ENCODE measurements at regions not wholly inside any gene's neighbourhood (a gene's known extent, or its start where the extent isn't known, plus 50 kb on each side); places are given as distances from the start of the nearest gene placed in this dataset.
A peak's percentile ranks its signal among the peaks of the same experiment; 100 is the strongest.

GRCh38 chr3:181823716-181824115 is 112.0 kb downstream of the SOX2 start:
- Histone ChIP-seq H3K4me3 (ENCODE audit: severe bottlenecking) (no peak overlapping the region), H3K27me3 (ENCODE audit: insufficient read depth, poor library complexity, severe bottlenecking) (no peaks in the 10 kb centered on the region), H3K36me3 (ENCODE audit: low read depth) (no peaks in the 10 kb centered on the region), H3K9me3 (ENCODE audit: severe bottlenecking) (no peaks in the 10 kb centered on the region), H3K4me1 (ENCODE audit: insufficient read depth, poor library complexity, severe bottlenecking) (no peaks in the 10 kb centered on the region), H3K27ac (ENCODE audit: poor library complexity, severe bottlenecking) (no peak overlapping the region)
- no peak for TF ChIP-seq CTCF (IDR thresholded peaks at IDR 0.05; ENCODE audit: poor library complexity, severe bottlenecking)
- ATAC-seq (ENCODE audit: low read depth): no peak
- no peak for DNase-seq (ENCODE audit: low spot score)

- H3K36me3 ChIP-seq (ENCODE audit: low read depth): no peaks in the 10 kb centered on the region
- no peak for DNase-seq (ENCODE audit: low spot score)
- ATAC-seq (ENCODE audit: low read depth): no peak
- H3K27me3 ChIP-seq (ENCODE audit: insufficient read depth, poor library complexity, severe bottlenecking): no peaks in the 10 kb centered on the region
- H3K27ac ChIP-seq (ENCODE audit: poor library complexity, severe bottlenecking): no peak overlapping the region
- no peaks in the 10 kb centered on the region for H3K4me1 ChIP-seq (ENCODE audit: insufficient read depth, poor library complexity, severe bottlenecking)
- H3K9me3 ChIP-seq (ENCODE audit: severe bottlenecking): no peaks in the 10 kb centered on the region
- no peak overlapping the region for H3K4me3 ChIP-seq (ENCODE audit: severe bottlenecking)
- no peak for TF ChIP-seq CTCF (IDR thresholded peaks at IDR 0.05; ENCODE audit: poor library complexity, severe bottlenecking)
Observed at GRCh38 chr3:181824961-181825360, 113.2 kb downstream of the SOX2 start.

DNA sequence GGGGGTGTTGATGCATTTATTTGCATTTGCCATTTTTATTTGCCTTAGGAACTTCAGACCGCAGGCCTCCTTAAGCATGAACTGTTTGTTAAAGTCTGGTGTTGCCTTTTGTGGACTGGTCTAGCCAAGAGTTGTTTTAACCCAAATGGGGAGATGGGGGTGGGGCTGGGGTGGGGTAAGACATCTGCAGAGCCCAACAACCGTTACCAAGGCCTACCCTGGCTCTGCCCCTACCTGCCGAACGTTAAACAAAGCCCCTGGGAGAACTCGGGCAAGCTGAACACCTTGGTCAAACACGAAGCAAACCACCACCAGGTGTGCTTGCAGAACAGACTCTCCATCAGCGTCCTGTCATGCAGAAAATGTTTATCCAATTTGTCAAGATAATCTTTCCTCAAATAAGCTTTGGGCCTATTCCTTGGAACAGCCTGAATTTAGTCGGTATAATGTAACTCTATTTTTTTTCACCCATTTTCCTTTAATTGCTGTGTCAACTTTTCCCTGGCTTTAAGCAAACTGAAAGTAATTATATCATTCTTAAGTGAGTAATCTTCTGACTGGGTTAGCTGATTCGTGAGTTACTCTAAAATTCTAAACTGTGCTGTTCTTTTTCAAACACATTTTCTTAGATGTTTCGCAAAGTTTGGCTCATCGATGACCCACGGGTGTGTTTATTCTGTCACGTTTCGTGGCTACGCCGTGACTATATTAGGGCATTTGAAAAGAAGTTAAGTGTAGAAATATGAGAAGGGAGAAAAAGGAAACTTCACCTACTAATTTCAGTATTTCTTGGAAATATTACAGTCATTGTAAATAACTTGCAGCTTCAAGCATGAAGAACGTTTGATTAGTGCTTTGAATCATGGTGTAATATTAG is 127.6 kb downstream of the SOX2 start:
- Histone ChIP-seq H3K27ac (ENCODE audit: poor library complexity, severe bottlenecking) (peak overlapping the region; percentile 20), H3K27me3 (ENCODE audit: insufficient read depth, poor library complexity, severe bottlenecking) (no peaks in the 10 kb centered on the region), H3K9me3 (ENCODE audit: severe bottlenecking) (no peaks in the 10 kb centered on the region), H3K36me3 (ENCODE audit: low read depth) (no peaks in the 10 kb centered on the region), H3K4me3 (ENCODE audit: severe bottlenecking) (peak overlapping the region; percentile 13), H3K4me1 (ENCODE audit: insufficient read depth, poor library complexity, severe bottlenecking) (peaks cover 6% of the 10 kb centered on the region)
- no peak for TF ChIP-seq CTCF (IDR thresholded peaks at IDR 0.05; ENCODE audit: poor library complexity, severe bottlenecking)
- no peak for DNase-seq (ENCODE audit: low spot score)
- peak; percentile 72 for ATAC-seq (ENCODE audit: low read depth)

- peaks cover 6% of the 10 kb centered on the region for H3K4me1 ChIP-seq (ENCODE audit: insufficient read depth, poor library complexity, severe bottlenecking)
- no peak for TF ChIP-seq CTCF (IDR thresholded peaks at IDR 0.05; ENCODE audit: poor library complexity, severe bottlenecking)
- H3K36me3 ChIP-seq (ENCODE audit: low read depth): no peaks in the 10 kb centered on the region
- no peak for ATAC-seq (ENCODE audit: low read depth)
- DNase-seq (ENCODE audit: low spot score): no peak
- peak overlapping the region; percentile 20 for H3K27ac ChIP-seq (ENCODE audit: poor library complexity, severe bottlenecking)
- H3K9me3 ChIP-seq (ENCODE audit: severe bottlenecking): no peaks in the 10 kb centered on the region
- H3K4me3 ChIP-seq (ENCODE audit: severe bottlenecking): no peak overlapping the region
- no peaks in the 10 kb centered on the region for H3K27me3 ChIP-seq (ENCODE audit: insufficient read depth, poor library complexity, severe bottlenecking)
Observed at GRCh38 chr3:181839916-181840297, 128.2 kb downstream of the SOX2 start.

- no peak for ATAC-seq (ENCODE audit: low read depth)
- no peak overlapping the region for H3K4me3 ChIP-seq (ENCODE audit: severe bottlenecking)
- H3K9me3 ChIP-seq (ENCODE audit: severe bottlenecking): no peaks in the 10 kb centered on the region
- no peak overlapping the region for H3K27ac ChIP-seq (ENCODE audit: poor library complexity, severe bottlenecking)
- no peak for TF ChIP-seq CTCF (IDR thresholded peaks at IDR 0.05; ENCODE audit: poor library complexity, severe bottlenecking)
- no peaks in the 10 kb centered on the region for H3K36me3 ChIP-seq (ENCODE audit: low read depth)
- DNase-seq (ENCODE audit: low spot score): no peak
- no peaks in the 10 kb centered on the region for H3K27me3 ChIP-seq (ENCODE audit: insufficient read depth, poor library complexity, severe bottlenecking)
- H3K4me1 ChIP-seq (ENCODE audit: insufficient read depth, poor library complexity, severe bottlenecking): peaks cover 6% of the 10 kb centered on the region
Observed at GRCh38 chr3:181844211-181844610, 132.5 kb downstream of the SOX2 start.

Data from RWPE2 (cell line).